GM12878 (cell line): ENCODE measurements at regions not wholly inside any gene's neighbourhood (a gene's known extent, or its start where the extent isn't known, plus 50 kb on each side); places are given as distances from the start of the nearest gene placed in this dataset.
"Not testable (repeated sequence)": the region's sequence is repeated elsewhere in the genome, so short reads cannot be mapped to it uniquely, and the experiment has no call there.

Experiments used
- ATAC-seq: fragments of 200-7000 bp; cut with Tn5 transposase; 3 replicates; pipeline ENCODE4 v1.9.1; 2020; ENCODE audit warnings: mild to moderate bottlenecking, moderate library complexity
- BruUV-seq: library from RNA; stranded (reverse); fragments of 400-500 nt; replicated peaks from 2 replicates; lab custom pipeline; 2021; lab: Mats Ljungman, UMichigan
- CTCF ChIA-PET: fragments of 300-600 bp; sonication (Branson Sonifier 250); formaldehyde crosslinking; extraction: SDS; loops from one replicate; lab custom pipeline; 2021; ENCODE audit warnings: inconsistent platforms; lab: Yijun Ruan, JAX
- POLR2A ChIA-PET: fragments of 350-600 bp; formaldehyde crosslinking; extraction: SDS; loops from one replicate; lab custom pipeline; 2021; ENCODE audit warnings: inconsistent platforms; lab: Charles Lee
- RAD21 ChIA-PET: fragments of 300-600 bp; sonication (Branson Sonifier 250); formaldehyde crosslinking; loops from one replicate; lab custom pipeline; 2023; ENCODE audit warnings: antibody characterized with exemption; ENCODE audit not compliant: unreplicated experiment; lab: Charles Lee
- SMC1A ChIA-PET: fragments of 300-600 bp; sonication (Branson Sonifier 250); formaldehyde crosslinking; loops from one replicate; lab custom pipeline; 2023; ENCODE audit not compliant: unreplicated experiment, uncharacterized antibody; lab: Charles Lee
- DNase-seq: peaks from one replicate; pipeline ENCODE4 v3.0.0-alpha.2; 2011; ENCODE audit warnings: low read depth, low spot score
- FAIRE-seq: peaks from 3 replicates; lab custom pipeline; 2011; peaks lifted over from hg19 to GRCh38; lab: Jason Lieb, UNC
- H2AFZ ChIP-seq: 2 replicates; pipeline ENCODE4 v1.6.0; 2011; ENCODE audit warnings: low read depth, low read length, control low read depth; ENCODE audit not compliant: control insufficient read depth
- H3K27ac ChIP-seq: 2 replicates; pipeline ENCODE4 v1.5.1; 2011; ENCODE audit warnings: control low read depth; ENCODE audit not compliant: control insufficient read depth, insufficient read depth
- H3K27me3 ChIP-seq, 2 experiments: replicated peaks in 1 of 2; 2 replicates each; pipeline versions ENCODE4 v1.6.0 to v1.6.1; 2011; ENCODE audit warnings: low read length in 1 of 2; ENCODE audit not compliant: control insufficient read depth in 2 of 2, insufficient read depth in 2 of 2
- H3K36me3 ChIP-seq, 2 experiments: 2 replicates each; pipeline ENCODE4 v1.5.1; 2011; ENCODE audit warnings: low read length in 1 of 2; ENCODE audit not compliant: control insufficient read depth in 2 of 2, insufficient read depth in 2 of 2
- H3K4me1 ChIP-seq: 2 replicates; pipeline ENCODE4 v1.6.1; 2011; ENCODE audit warnings: mild to moderate bottlenecking, low read length, moderate library complexity, mixed read lengths; ENCODE audit not compliant: control insufficient read depth, insufficient read depth
- H3K4me2 ChIP-seq: 2 replicates; pipeline ENCODE4 v1.6.0; 2011; ENCODE audit warnings: control low read depth; ENCODE audit not compliant: control insufficient read depth, insufficient read depth
- H3K4me3 ChIP-seq: fragments of 200-600 bp; sonication (generic); 2 replicates; pipeline ENCODE4 v1.5.1; 2016
- H3K79me2 ChIP-seq: 2 replicates; pipeline ENCODE4 v1.6.0; 2011; ENCODE audit warnings: low read length; ENCODE audit not compliant: control insufficient read depth, insufficient read depth
- H3K9ac ChIP-seq: 2 replicates; pipeline ENCODE4 v1.8.0; 2011; ENCODE audit warnings: low read length, control low read depth, mixed read lengths; ENCODE audit not compliant: control insufficient read depth, insufficient read depth
- H3K9me3 ChIP-seq: replicated peaks from 3 replicates; pipeline ENCODE4 v1.5.1; 2011; ENCODE audit warnings: mild to moderate bottlenecking, low read length; ENCODE audit not compliant: control insufficient read depth, insufficient read depth
- H4K20me1 ChIP-seq: 2 replicates; pipeline ENCODE4 v1.6.0; 2011; ENCODE audit not compliant: control insufficient read depth, insufficient read depth
- ATF7 ChIP-seq: fragments of 450-650 bp; IDR thresholded peaks from 2 replicates; pipeline ENCODE4 v1.6.1; 2016; ENCODE audit warnings: low read depth, mild to moderate bottlenecking
- BACH1 ChIP-seq: fragments of 450-650 bp; IDR thresholded peaks from 2 replicates; pipeline ENCODE4 v1.6.1; 2017; ENCODE audit warnings: mild to moderate bottlenecking, borderline replicate concordance
- CEBPZ ChIP-seq: fragments of 150-350 bp; IDR thresholded peaks from 2 replicates; pipeline ENCODE4 v1.6.1; 2016; ENCODE audit warnings: low read depth, low read length
- IRF3 ChIP-seq: fragments of 450-650 bp; IDR thresholded peaks from 2 replicates; pipeline ENCODE4 v1.6.1; 2014; ENCODE audit warnings: mild to moderate bottlenecking
- KLF5 ChIP-seq: fragments of 450-650 bp; IDR thresholded peaks from 2 replicates; pipeline ENCODE4 v1.6.1; 2014; ENCODE audit warnings: mild to moderate bottlenecking; ENCODE audit not compliant: partially characterized antibody
- RELB ChIP-seq: fragments of 450-650 bp; IDR thresholded peaks from 2 replicates; pipeline ENCODE4 v1.6.1; 2017; ENCODE audit warnings: low read depth, mild to moderate bottlenecking, moderate library complexity
- TBL1XR1 ChIP-seq: IDR thresholded peaks from 2 replicates; pipeline ENCODE4 v1.6.1; 2012; ENCODE audit warnings: low read depth, low read length, improper control_type of control experiment
- WGBS: methylation state at CpG from one replicate; pipeline ENCODE4 v1.1.6; 2016; ENCODE audit warnings: low lambda C conversion rate; ENCODE audit not compliant: insufficient replicate concordance, insufficient coverage; ENCODE audit errors: missing lambda C conversion rate; 5-methylcytosine and 5-hydroxymethylcytosine counted together
- in situ Hi-C: fragments of 300-500 bp; cut with MboI; formaldehyde crosslinking; loops from 9 replicates; pipeline ENCODE4 v1.14.3; 2018; ENCODE audit warnings: mixed read lengths
- intact Hi-C: fragments of 100-400 bp; cut with micrococcal nuclease; formaldehyde crosslinking; loops from one replicate; pipeline ENCODE4 v1.14.2; 2022; ENCODE audit not compliant: unreplicated experiment

- Histone ChIP-seq H3K9ac (no peak overlapping the region), H3K27me3 (no peaks in the 10 kb centered on the region), H3K79me2 (no peaks in the 10 kb centered on the region), H3K4me3 (no peak overlapping the region)
- no peak for ATAC-seq
- BruUV-seq: no TSS peak
- CTCF ChIA-PET: no interaction called here
- DNase-seq: no peak
- FAIRE-seq: no peak
- intact Hi-C loops: no loop called here
- TF ChIP-seq TBL1XR1 (no peak), ATF7 (no peak), KLF5 (no peak), CEBPZ (no peak), BACH1 (no peak), RELB (no peak), IRF3 (no peak)
- TF ChIP-seq, all 136 proteins: peak for 0
- ChIA-PET POLR2A (no interaction called here), SMC1A (no interaction called here), RAD21 (no interaction called here)
- H4K20me1 ChIP-seq: no peaks in the 10 kb centered on the region
- WGBS: 1% methylated on average over 4 of the region's 4 CpGs
- H2AFZ ChIP-seq: no peak overlapping the region
- H3K9me3 ChIP-seq: no peaks in the 10 kb centered on the region
- no peaks in the 10 kb centered on the region for H3K36me3 ChIP-seq
- H3K4me1 ChIP-seq: no peaks in the 10 kb centered on the region
- in situ Hi-C loops: no loop called here
- no peak overlapping the region for H3K4me2 ChIP-seq
- no peak overlapping the region for H3K27ac ChIP-seq
Observed at GRCh38 chr7:89849052-89849451, 305.2 kb upstream of the STEAP1 start.

GRCh38 chr7:89857053-89857452, 297.2 kb upstream of the STEAP1 start:
- H3K4me2 ChIP-seq, H3K4me1 ChIP-seq, intact Hi-C loops, CTCF ChIA-PET, H2AFZ ChIP-seq, in situ Hi-C loops, H3K36me3 ChIP-seq, DNase-seq, H3K79me2 ChIP-seq, H3K27ac ChIP-seq, BruUV-seq, H3K9me3 ChIP-seq, H3K27me3 ChIP-seq, H4K20me1 ChIP-seq, RAD21 ChIA-PET, POLR2A ChIA-PET, FAIRE-seq, H3K4me3 ChIP-seq, H3K9ac ChIP-seq, ATAC-seq, SMC1A ChIA-PET: not testable (repeated sequence)
